Mucosa of descending colon (tissue), 3 donors: ENCODE measurements at regions not wholly inside any gene's neighbourhood (a gene's known extent, or its start where the extent isn't known, plus 50 kb on each side); places are given as distances from the start of the nearest gene placed in this dataset.
A peak's percentile ranks its signal among the peaks of the same experiment; 100 is the strongest.
"Not testable (repeated sequence)": the region's sequence is repeated elsewhere in the genome, so short reads cannot be mapped to it uniquely, and the experiment has no call there.

ENCODE experiments used
- ATAC-seq: fragments of 200-7000 bp; cut with Tn5 transposase; one replicate; pipeline ENCODE4 v1.9.1; 2020; ENCODE audit warnings: mild to moderate bottlenecking, moderate library complexity
- DNase-seq, 3 donors: peaks; one replicate each; pipeline ENCODE4 v3.0.0-alpha.2; 2020
- H3K36me3 ChIP-seq: fragments of 200-600 bp; one replicate; pipeline ENCODE4 v1.8.0; 2021; ENCODE audit warnings: low read depth, mild to moderate bottlenecking
- H3K4me1 ChIP-seq: fragments of 200-600 bp; one replicate; pipeline ENCODE4 v1.8.0; 2021; ENCODE audit warnings: low read depth, mild to moderate bottlenecking
- H3K4me3 ChIP-seq: fragments of 200-600 bp; one replicate; pipeline ENCODE4 v1.8.0; 2021; ENCODE audit warnings: mild to moderate bottlenecking
- H3K9me3 ChIP-seq: fragments of 200-600 bp; one replicate; pipeline ENCODE4 v1.8.0; 2021; ENCODE audit warnings: mild to moderate bottlenecking
- CTCF ChIP-seq: fragments of 200-600 bp; IDR thresholded peaks from one replicate; pipeline ENCODE4 v1.8.0; 2022; ENCODE audit warnings: antibody characterized with exemption, mild to moderate bottlenecking
- intact Hi-C, 2 donors: fragments of 100-400 bp; cut with DNase I in 1 of 2; cut with micrococcal nuclease in 1 of 2; formaldehyde crosslinking; loops; one replicate each; pipeline versions ENCODE4 v1.11.0 to v1.11.1; 2022; cut with DNase I, micrococcal nuclease
- donor health status: DM: no; HTN: no; CAD: no; lungs with moderate emphysema.
- donor health status: DM: no; HTN: no; CAD: no.
- donor health status: DM: no; HTN: yes; CAD: no.

GRCh38 chr20:53887973-53888372 lies 182.4 kb downstream of the BCAS1 start:
- no peak overlapping the region for H3K4me3 ChIP-seq
- TF ChIP-seq CTCF = no peak
- no peaks in the 10 kb centered on the region for H3K36me3 ChIP-seq
- H3K4me1 ChIP-seq = peaks cover 20% of the 10 kb centered on the region
- intact Hi-C loops = no loop called here
- H3K9me3 ChIP-seq = no peaks in the 10 kb centered on the region
- ATAC-seq (no peak), DNase-seq (no peak)

DNA sequence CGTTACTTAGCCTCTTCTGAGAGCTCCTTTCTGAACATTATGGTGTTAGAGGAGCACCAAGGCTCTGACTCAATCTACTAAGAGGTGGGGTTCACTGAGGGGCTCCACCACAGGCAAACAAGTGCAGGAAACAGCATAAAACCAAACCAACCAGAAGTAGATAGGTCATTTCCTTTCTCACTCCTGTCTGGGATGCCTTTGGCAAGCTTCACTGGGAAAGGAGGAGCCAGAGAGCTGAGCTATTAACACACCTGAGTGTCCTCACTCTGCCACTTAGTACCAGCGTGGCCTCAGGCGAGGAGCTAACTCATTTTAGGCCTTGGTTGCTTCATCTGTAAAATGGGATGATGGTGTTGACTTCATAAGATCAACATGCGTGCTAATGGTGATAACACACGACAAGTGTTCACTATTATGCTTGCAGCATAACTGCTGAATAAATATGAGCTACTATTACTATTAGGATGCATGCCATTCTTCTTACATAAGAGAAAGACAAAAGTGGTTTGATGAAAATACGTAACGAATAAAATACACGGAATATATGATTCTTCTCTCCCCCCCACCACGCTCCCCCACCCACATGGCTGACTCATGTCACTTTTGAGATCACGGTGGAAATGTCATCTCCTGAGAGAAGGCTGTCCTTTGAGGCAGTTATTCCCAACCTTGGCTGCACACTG lies 185.4 kb downstream of the BCAS1 start:
- TF ChIP-seq CTCF = no peak
- DNase-seq (no peak), ATAC-seq (peak; percentile 21)
- Histone ChIP-seq H3K9me3 (no peaks in the 10 kb centered on the region), H3K4me3 (no peak overlapping the region), H3K4me1 (peaks cover 6% of the 10 kb centered on the region), H3K36me3 (no peaks in the 10 kb centered on the region)
- intact Hi-C loops = no loop called here

GRCh38 chr20:53883098-53883911 lies 187.1 kb downstream of the BCAS1 start:
- Histone ChIP-seq H3K36me3 (no peaks in the 10 kb centered on the region), H3K4me3 (no peak overlapping the region), H3K4me1 (peaks cover 12% of the 10 kb centered on the region), H3K9me3 (no peaks in the 10 kb centered on the region)
- intact Hi-C loops = no loop called here
- TF ChIP-seq CTCF = no peak
- ATAC-seq (no peak), DNase-seq (no peak)

DNA sequence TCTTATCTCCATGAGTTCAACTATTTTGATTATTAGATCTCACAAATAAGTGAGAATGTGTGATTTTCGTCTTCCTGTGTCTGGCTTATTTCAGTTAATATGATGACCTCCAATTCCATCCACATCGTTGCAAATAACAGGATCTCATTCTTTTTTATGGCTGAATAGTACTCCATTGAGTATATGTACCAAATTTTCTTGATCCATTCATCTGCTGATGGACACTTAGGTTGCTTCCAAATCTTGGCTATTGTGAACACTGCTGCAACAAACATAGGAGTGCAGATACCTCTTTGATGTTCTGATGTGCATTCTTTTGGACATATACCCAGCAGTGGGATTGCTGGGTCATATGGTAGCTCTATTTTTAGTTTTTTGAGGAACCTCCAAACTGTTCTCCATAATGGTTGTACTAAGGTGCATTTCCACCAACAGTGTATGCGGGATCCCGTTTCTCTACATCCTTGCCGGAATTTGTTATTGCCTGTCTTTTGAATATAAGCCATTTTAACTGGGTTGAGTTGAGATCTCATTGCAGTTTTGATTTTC lies 187.9 kb downstream of the BCAS1 start:
- intact Hi-C loops, DNase-seq, H3K4me3 ChIP-seq, ATAC-seq, H3K9me3 ChIP-seq, H3K36me3 ChIP-seq: not testable (repeated sequence)
- peaks cover 13% of the 10 kb centered on the region for H3K4me1 ChIP-seq

- H3K36me3 ChIP-seq = no peaks in the 10 kb centered on the region
- no peaks in the 10 kb centered on the region for H3K9me3 ChIP-seq
- no peak for DNase-seq
- H3K4me3 ChIP-seq = no peak overlapping the region
- intact Hi-C loops = no loop called here
- TF ChIP-seq CTCF = no peak
- no peak for ATAC-seq
- H3K4me1 ChIP-seq = peaks cover 13% of the 10 kb centered on the region
Observed at GRCh38 chr20:53881362-53881761, 189.0 kb downstream of the BCAS1 start.

GRCh38 chr20:53880108-53880641 lies 190.2 kb downstream of the BCAS1 start:
- Histone ChIP-seq H3K36me3 (no peaks in the 10 kb centered on the region), H3K4me3 (no peak overlapping the region), H3K9me3 (no peaks in the 10 kb centered on the region), H3K4me1 (peaks cover 13% of the 10 kb centered on the region)
- ATAC-seq (no peak), DNase-seq (no peak)
- no peak for TF ChIP-seq CTCF
- intact Hi-C loops = no loop called here
